ENCODE measurements at regions not wholly inside any gene's neighbourhood (a gene's known extent, or its start where the extent isn't known, plus 50 kb on each side); places are given as distances from the start of the nearest gene placed in this dataset.

GRCh38 chr17:73938706-73939105 lies 264.8 kb upstream of the RPL38 start:
- DNase-seq = no peak

GRCh38 chr17:73939806-73940205 lies 263.7 kb upstream of the RPL38 start:
- DNase-seq = no peak

- DNase-seq = no peak
These were observed 263.0 kb upstream of the RPL38 start for GRCh38 chr17:73940511-73940910.

- DNase-seq = no peak
These were observed 261.5 kb upstream of the RPL38 start for GRCh38 chr17:73941919-73942530.

- DNase-seq = no peak
These were observed 260.6 kb upstream of the RPL38 start for GRCh38 chr17:73942703-73943415.

- no peak for DNase-seq
These were observed 259.9 kb upstream of the RPL38 start for GRCh38 chr17:73943416-73944110.

GRCh38 chr17:73944366-73944765 lies 259.1 kb upstream of the RPL38 start:
- no peak for DNase-seq

- DNase-seq = no peak
These were observed 256.1 kb upstream of the RPL38 start for GRCh38 chr17:73947281-73947965.

GRCh38 chr17:73947966-73948355 lies 255.5 kb upstream of the RPL38 start:
- DNase-seq = no peak

GRCh38 chr17:73949903-73950592 lies 253.4 kb upstream of the RPL38 start:
- no peak for DNase-seq

GRCh38 chr17:73950593-73950914 lies 252.9 kb upstream of the RPL38 start:
- no peak for DNase-seq

GRCh38 chr17:73952082-73952479 lies 251.4 kb upstream of the RPL38 start:
- DNase-seq = no peak

- DNase-seq = no peak
These were observed 250.8 kb upstream of the RPL38 start for GRCh38 chr17:73952480-73953205.

- no peak for DNase-seq
These were observed 250.1 kb upstream of the RPL38 start for GRCh38 chr17:73953206-73954033.

- DNase-seq = no peak
These were observed 248.5 kb upstream of the RPL38 start for GRCh38 chr17:73954951-73955350.

- DNase-seq = no peak
These were observed 247.9 kb upstream of the RPL38 start for GRCh38 chr17:73955616-73956015.

- no peak for DNase-seq
These were observed 247.3 kb upstream of the RPL38 start for GRCh38 chr17:73956169-73956568.

GRCh38 chr17:73956595-73957465 lies 246.6 kb upstream of the RPL38 start:
- DNase-seq = no peak

GRCh38 chr17:73957564-73957963 lies 245.9 kb upstream of the RPL38 start:
- DNase-seq = no peak

GRCh38 chr17:73958453-73958852 lies 245.0 kb upstream of the RPL38 start:
- no peak for DNase-seq

GRCh38 chr17:73960469-73960868 lies 243.0 kb upstream of the RPL38 start:
- no peak for DNase-seq

Measured in HCEC 1CT (cell line).